HT-29 (cell line): ENCODE measurements at regions not wholly inside any gene's neighbourhood (a gene's known extent, or its start where the extent isn't known, plus 50 kb on each side); places are given as distances from the start of the nearest gene placed in this dataset.
"Not testable (repeated sequence)": the region's sequence is repeated elsewhere in the genome, so short reads cannot be mapped to it uniquely, and the experiment has no call there.

Experiments
- DNase-seq: peaks from one replicate; pipeline ENCODE4 v3.0.0-alpha.2; 2015; ENCODE audit warnings: low spot score

- DNase-seq = no peak
Measured at GRCh38 chr12:85573635-85574214, 262.5 kb downstream of the RASSF9 start.

- DNase-seq = no peak
Measured at GRCh38 chr12:85574291-85574690, 261.9 kb downstream of the RASSF9 start.

GRCh38 chr12:85575120-85576096, 260.8 kb downstream of the RASSF9 start:
- peak; percentile 90 for DNase-seq

- DNase-seq = no peak
Measured at GRCh38 chr12:85580562-85581168, 255.5 kb downstream of the RASSF9 start.

- DNase-seq = no peak
Measured at GRCh38 chr12:85587158-85587557, 249.1 kb downstream of the RASSF9 start.

GRCh38 chr12:85588221-85588620, 248.0 kb downstream of the RASSF9 start:
- no peak for DNase-seq

GRCh38 chr12:85600841-85601240, 235.4 kb downstream of the RASSF9 start:
- no peak for DNase-seq

GRCh38 chr12:85603556-85603955, 232.7 kb downstream of the RASSF9 start:
- DNase-seq = no peak

GRCh38 chr12:85606455-85606854, 229.8 kb downstream of the RASSF9 start:
- DNase-seq = no peak

GRCh38 chr12:85609778-85610177, 226.4 kb downstream of the RASSF9 start:
- no peak for DNase-seq

- no peak for DNase-seq
Measured at GRCh38 chr12:85610194-85610593, 226.0 kb downstream of the RASSF9 start.

- DNase-seq = no peak
Measured at GRCh38 chr12:85616201-85616600, 220.0 kb downstream of the RASSF9 start.

- no peak for DNase-seq
Measured at GRCh38 chr12:85617307-85618091, 218.7 kb downstream of the RASSF9 start.

GRCh38 chr12:85621041-85621440, 215.2 kb downstream of the RASSF9 start:
- no peak for DNase-seq

- no peak for DNase-seq
Measured at GRCh38 chr12:85623763-85624162, 212.4 kb downstream of the RASSF9 start.

- no peak for DNase-seq
Measured at GRCh38 chr12:85625467-85625866, 210.7 kb downstream of the RASSF9 start.

GRCh38 chr12:85626001-85626783, 210.0 kb downstream of the RASSF9 start:
- peak; percentile 7 for DNase-seq

GRCh38 chr12:85626784-85627171, 209.4 kb downstream of the RASSF9 start:
- no peak for DNase-seq

- no peak for DNase-seq
Measured at GRCh38 chr12:85627584-85627983, 208.6 kb downstream of the RASSF9 start.

GRCh38 chr12:85628562-85628961, 207.6 kb downstream of the RASSF9 start:
- DNase-seq = not testable (repeated sequence)

GRCh38 chr12:85630851-85631250, 205.4 kb downstream of the RASSF9 start:
- no peak for DNase-seq
